ENCODE measurements at regions not wholly inside any gene's neighbourhood (a gene's known extent, or its start where the extent isn't known, plus 50 kb on each side); places are given as distances from the start of the nearest gene placed in this dataset.

DNA sequence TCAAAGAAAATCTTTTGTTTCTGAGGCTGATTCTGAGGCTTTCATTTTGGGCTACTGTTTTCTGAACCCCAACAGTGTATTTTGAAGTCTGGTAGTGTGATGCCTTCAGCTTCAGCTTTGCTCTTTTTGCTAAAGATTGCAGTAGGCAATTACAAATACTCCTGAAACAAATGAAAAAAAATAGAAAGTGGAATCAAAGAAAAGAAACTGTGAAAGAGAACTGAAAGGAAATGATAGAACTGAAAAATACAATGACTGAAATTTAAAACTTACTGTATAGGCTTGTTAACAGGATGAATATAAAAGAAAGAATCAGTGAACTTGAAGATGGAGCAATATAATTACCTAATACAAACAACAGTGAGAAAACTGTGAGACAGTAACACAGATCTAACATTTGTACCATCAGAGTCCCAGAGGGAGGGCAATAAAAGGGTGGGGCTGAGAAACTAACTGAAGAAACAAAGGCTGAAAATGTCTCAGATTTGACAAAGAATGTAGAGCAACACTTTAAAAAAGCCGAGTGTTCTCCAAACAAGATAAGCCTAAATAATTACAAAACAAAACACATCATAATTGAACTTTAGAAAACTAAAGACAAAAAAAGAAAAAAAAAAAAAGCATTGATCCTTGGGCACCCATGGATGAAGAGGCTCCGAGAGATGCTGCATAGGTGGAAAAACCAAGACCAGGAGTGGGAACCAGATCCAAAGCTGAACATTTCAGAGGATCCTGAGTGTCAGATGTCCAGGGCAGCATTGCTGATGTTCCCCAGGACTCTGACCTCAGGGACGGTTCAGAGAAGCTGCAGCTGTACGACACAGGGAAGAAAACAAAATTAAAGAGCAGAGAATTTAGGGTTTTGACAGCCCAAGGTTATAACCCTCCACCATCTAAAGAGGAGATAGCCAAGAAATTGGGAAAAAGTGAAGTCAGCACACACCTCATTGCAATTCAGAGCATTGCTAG lies 223.2 kb upstream of the IGFBP3 start:
- DNase-seq (ENCODE audit: low read depth in 2 of 2) = no peak

DNA sequence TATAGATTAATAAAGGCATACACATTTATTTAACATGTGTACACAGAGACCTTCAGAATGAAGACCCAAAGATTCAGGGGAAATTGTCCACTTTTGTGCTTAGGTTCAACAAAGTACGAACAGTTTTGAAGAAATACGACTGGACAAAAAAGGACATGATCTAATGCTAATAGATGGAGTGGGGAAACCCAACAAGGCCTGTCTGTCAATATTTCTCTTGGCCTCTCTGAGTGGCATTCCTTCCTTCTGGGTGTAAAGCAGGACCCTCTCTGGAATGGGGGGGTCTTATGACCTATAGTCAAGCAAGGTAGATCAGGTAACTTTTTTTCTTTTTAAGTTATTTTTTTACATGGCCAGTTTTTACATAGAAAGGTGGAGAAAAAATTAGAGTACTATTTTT lies 222.3 kb upstream of the IGFBP3 start:
- DNase-seq (ENCODE audit: low read depth in 2 of 2) = no peak

GRCh38 chr7:46139079-46139478 lies 218.0 kb upstream of the IGFBP3 start:
- no peak for DNase-seq (ENCODE audit: low read depth in 2 of 2)

- DNase-seq (ENCODE audit: low read depth in 2 of 2) = no peak
Observed at GRCh38 chr7:46137725-46138124, 216.7 kb upstream of the IGFBP3 start.

GRCh38 chr7:46135557-46135956 lies 214.5 kb upstream of the IGFBP3 start:
- no peak for DNase-seq (ENCODE audit: low read depth in 2 of 2)

DNA sequence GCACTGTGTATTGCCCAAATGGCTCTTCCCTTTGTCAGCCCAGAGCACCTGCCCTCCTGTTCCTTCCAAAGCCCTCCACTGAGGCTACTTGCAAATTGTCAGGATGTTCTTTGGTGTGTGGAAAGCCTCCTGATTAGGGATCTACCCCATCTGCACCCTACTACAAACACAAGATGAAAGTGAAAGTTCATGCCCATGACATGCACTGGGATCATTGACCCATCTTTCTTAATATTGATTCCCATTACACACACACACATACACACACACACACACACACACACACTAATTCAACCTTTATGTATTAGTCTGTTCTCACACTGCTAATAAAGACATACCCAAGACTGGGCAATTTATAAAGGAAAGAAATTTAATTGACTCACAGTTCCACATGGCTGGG lies 213.7 kb upstream of the IGFBP3 start:
- no peak for DNase-seq (ENCODE audit: low read depth in 2 of 2)

DNA sequence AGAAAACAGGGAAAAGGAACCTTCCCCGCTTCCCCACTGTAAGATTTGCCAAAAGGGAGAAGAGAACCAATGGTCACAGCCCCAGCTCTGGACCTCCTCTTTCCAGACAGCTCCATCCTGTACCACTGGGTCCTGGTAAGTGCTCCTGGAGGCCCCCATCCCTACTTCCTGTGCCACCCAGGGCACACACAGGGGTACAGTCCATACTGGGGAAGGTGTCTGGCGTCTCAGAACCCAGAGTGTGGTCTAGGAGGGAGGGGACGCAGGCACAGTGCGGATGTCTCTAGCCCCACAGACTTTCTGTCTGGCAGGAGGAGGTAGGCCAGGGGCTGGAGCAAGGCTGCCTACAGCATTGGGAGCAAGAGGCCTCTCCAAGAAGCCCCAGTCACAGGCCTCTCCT lies 213.3 kb upstream of the IGFBP3 start:
- no peak for DNase-seq (ENCODE audit: low read depth in 2 of 2)

DNA sequence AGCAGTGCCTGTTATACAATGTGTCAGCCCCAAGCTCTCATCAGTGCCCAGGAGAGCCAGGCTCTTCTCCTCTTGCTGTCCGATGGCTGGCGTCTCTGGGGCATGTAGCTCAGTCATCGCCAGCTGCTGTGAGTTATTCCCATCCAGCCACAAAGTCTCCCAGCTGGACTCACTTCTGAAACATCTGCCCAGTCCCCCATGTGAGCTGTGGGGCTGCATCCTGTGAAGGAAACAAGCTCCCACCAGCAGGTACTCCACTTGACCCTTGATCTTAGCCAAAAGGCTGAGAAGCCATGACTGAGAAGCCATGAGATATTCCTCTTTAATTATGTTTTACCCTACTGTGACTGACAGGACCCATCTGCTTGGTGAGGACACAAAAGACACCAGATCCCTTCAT lies 212.7 kb upstream of the IGFBP3 start:
- DNase-seq (ENCODE audit: low read depth in 2 of 2) = no peak

DNA sequence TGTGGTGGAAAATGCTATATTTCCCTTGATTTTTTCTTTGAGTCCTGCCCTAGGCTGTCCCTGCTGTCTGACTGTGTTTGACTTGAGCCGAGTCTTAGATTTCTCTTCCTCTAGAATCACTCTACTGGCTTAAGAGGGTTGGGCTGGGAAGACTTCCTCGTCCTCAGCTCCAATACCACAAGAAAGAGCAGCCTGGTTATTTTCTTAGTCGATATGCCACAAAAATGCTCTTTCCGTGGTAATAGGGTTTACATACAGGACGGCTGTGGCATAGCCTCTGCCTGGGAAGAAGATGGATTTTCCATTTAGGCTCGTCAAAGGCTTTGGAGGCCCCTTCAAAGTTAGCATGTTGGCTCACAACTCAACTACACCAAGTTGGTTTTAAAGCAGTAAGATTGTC lies 212.0 kb upstream of the IGFBP3 start:
- no peak for DNase-seq (ENCODE audit: low read depth in 2 of 2)

GRCh38 chr7:46131916-46132795 lies 211.1 kb upstream of the IGFBP3 start:
- no peak for DNase-seq (ENCODE audit: low read depth in 2 of 2)

- DNase-seq (ENCODE audit: low read depth in 2 of 2) = no peak
Observed at GRCh38 chr7:46129831-46130230, 208.8 kb upstream of the IGFBP3 start.

DNA sequence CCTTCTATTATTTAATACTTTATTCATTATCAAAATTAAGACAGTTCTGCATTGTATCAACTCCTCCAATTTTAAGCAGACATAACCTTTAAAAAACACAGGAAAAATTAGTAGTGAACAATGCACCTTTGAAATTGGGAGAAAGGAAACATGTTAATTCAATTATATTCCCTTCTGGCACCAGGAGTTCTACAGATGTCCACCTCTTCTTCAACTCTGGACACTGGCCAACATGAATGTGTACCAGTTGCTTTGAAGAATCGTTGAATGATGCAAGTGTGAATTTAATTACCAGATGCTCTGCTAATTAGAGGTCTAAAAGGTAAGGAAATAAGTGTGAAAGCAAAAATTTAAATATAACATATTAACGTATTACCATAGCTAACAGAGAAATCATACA lies 206.7 kb upstream of the IGFBP3 start:
- no peak for DNase-seq (ENCODE audit: low read depth in 2 of 2)

DNA sequence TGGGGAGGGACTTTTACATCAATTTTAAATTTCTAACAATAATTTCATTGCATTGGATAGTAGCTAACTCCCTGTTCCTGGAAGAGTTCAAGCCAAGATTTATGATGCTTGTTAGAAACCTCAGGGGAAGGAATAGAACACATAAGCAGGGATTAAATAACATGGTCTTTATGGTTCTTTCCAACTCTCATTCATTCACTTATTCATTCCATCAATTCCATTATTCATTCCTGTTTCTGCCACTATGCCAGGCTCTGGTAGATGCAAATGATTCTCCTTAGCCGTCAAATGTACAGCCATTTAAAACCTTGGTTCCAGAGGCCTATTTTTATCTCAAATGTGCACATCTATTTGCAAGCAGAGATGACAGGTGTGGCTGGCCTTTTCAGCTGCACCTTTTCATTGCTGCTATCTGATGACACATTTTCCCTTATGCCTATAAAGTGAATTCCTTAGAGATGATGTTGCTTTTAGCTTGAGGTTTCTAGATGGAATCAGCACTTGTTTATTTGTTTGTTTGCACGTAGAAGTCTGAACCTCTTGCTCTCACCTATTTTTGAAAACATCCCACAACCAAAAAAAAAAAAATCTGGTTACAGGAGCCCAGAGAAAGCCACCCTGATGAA lies 205.7 kb upstream of the IGFBP3 start:
- no peak for DNase-seq (ENCODE audit: low read depth in 2 of 2)

- no peak for DNase-seq (ENCODE audit: low read depth in 2 of 2)
Observed at GRCh38 chr7:46123756-46124343, 202.8 kb upstream of the IGFBP3 start.

DNA sequence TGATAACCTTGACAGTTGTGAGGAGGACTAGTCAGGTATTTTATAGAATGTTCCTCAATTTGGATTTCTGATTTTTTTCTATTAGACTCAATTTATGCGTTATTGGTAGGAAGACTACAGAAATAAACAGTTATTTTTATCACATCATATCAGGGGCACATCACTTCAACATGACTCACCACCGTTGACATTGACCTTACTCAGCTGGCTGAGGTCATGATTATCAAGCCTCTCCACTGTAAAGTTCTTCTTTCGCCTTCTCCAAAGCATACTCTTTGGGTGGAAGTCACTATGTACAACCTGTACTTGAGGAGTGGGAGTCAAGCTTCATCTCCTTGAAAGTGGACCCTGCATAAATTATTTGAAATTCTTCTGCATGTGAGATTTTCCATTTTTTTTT lies 194.3 kb upstream of the IGFBP3 start:
- no peak for DNase-seq (ENCODE audit: low read depth in 2 of 2)

DNA sequence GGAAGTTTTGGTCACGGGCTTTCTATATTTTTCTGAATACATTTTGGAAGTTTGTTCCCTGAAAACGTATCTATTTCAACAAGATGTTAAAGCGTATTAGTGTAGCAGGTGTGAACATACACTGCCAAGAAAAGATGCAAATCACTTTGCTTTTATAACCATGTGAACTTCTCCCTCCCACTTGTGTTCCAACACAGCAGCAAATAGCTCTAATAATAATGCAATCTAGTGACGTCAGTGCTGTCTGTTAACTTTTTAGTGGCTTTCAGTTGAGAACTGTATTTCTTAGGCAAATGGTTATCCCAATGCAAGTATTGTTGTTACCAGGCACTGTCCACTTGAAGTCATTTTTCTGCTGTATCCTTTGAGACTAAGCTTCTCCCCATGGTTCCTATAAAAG lies 188.4 kb upstream of the IGFBP3 start:
- DNase-seq (ENCODE audit: low read depth in 2 of 2) = no peak

DNA sequence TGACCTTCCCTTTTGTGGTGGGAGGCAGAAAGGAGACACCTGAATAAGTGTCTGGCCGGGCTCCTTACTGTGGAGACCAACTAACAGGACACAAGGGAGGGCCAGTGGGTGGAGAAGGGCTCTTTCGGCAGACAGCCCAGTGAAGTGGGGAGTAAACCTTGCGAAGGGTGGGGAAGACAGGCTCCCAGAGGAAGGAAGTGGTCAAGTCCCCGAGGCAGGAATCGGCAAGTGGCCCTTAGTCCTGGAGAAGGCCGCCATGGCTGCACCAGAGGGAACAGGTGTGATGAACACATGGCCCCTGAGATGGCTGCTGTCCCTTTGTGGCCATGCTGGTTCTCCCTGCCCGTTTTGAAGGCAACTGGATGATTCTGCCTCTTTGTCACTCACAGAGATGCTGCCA lies 187.2 kb upstream of the IGFBP3 start:
- DNase-seq (ENCODE audit: low read depth in 2 of 2) = no peak

GRCh38 chr7:46107610-46108217 lies 186.6 kb upstream of the IGFBP3 start:
- no peak for DNase-seq (ENCODE audit: low read depth in 2 of 2)

DNA sequence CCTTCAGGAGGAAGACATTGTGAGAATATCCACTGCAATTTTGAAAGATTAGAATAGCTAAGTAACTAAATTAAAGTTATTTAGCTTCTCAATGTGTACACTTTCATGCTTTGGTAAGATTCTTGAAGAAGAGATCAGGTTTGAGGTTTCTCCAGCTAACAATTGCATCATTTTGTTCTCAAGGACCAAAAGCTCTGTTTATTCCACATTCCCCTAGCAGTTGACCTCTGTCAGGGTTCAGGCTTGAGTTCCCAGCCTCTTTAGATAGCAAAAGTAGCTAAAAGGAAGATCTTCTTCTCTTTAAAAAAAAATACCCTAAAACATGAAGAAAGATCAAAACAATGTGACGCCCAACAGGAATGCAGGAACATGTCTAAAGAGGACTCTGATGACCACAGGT lies 179.4 kb upstream of the IGFBP3 start:
- no peak for DNase-seq (ENCODE audit: low read depth in 2 of 2)

GRCh38 chr7:46099076-46099475 lies 178.0 kb upstream of the IGFBP3 start:
- no peak for DNase-seq (ENCODE audit: low read depth in 2 of 2)

DNA sequence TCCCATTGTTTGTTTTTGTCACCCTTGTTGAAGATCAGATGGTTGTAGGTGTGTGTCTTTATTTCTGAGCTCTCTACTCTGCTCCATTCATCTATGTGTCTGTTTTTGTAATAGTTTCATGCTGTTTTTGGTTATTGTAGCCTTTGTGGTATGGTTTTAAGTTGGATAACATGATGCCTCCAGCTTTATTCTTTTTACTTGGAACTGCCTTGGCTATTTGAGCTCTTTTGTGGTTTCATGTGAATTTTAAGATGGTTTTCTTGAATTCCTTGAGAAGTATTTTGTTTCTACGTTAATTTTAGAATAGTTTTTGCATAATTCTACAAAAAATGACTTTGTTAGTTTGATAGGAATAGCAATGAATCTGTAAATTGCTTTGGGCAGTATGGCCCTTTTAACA lies 170.0 kb upstream of the IGFBP3 start:
- DNase-seq (ENCODE audit: low read depth in 2 of 2) = no peak

DNA sequence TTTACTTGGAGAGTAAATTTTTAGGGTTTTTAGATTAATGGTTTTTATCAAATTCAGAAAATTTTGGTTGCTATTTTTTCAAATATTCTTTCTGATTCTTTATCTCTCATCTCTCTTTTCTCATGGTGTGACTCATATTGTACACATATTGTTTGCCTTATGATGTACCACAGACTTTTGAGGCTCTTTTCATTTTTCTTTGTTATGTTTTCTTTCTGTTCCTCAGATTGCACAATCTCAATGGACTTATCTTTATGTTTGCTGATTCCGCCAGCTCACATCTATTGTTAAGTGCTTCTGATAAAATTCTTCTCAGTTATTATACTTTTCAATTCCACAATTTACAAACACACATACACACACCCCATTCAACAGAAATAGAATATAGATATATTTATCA lies 168.2 kb upstream of the IGFBP3 start:
- no peak for DNase-seq (ENCODE audit: low read depth in 2 of 2)
